Calu3 (cell line): ENCODE measurements at regions not wholly inside any gene's neighbourhood (a gene's known extent, or its start where the extent isn't known, plus 50 kb on each side); places are given as distances from the start of the nearest gene placed in this dataset.
"Not testable (repeated sequence)": the region's sequence is repeated elsewhere in the genome, so short reads cannot be mapped to it uniquely, and the experiment has no call there.

ENCODE experiments used
- BruUV-seq: library from RNA; stranded (reverse); fragments of 400-500 nt; replicated peaks from 2 replicates; lab custom pipeline; 2021; lab: Mats Ljungman, UMichigan
- CTCF ChIA-PET: fragments of 300-600 bp; sonication (Branson Sonifier 250); formaldehyde crosslinking; loops from one replicate; lab custom pipeline; 2022; ENCODE audit warnings: antibody characterized with exemption; lab: Charles Lee
- DNase-seq: peaks from one replicate; pipeline ENCODE4 v3.0.0; 2022
- H3K27ac Mint-ChIP-seq: one replicate; pipeline ENCODE4 v1.8.0; 2022; ENCODE audit warnings: mixed read lengths; ENCODE audit not compliant: unreplicated experiment
- H3K27me3 Mint-ChIP-seq: one replicate; pipeline ENCODE4 v1.8.0; 2022; ENCODE audit warnings: mixed read lengths; ENCODE audit not compliant: unreplicated experiment
- H3K36me3 Mint-ChIP-seq: one replicate; pipeline ENCODE4 v1.8.0; 2022; ENCODE audit warnings: mild to moderate bottlenecking, moderate library complexity, mixed read lengths; ENCODE audit not compliant: insufficient read depth, unreplicated experiment
- H3K4me1 Mint-ChIP-seq: one replicate; pipeline ENCODE4 v1.8.0; 2022; ENCODE audit warnings: mild to moderate bottlenecking, low read depth, mixed read lengths; ENCODE audit not compliant: unreplicated experiment
- H3K4me3 Mint-ChIP-seq: one replicate; pipeline ENCODE4 v1.8.0; 2022; ENCODE audit warnings: mild to moderate bottlenecking, low read depth, moderate library complexity, mixed read lengths; ENCODE audit not compliant: unreplicated experiment
- H3K9me3 Mint-ChIP-seq: one replicate; pipeline ENCODE4 v1.8.0; 2022; ENCODE audit warnings: low read depth, mixed read lengths; ENCODE audit not compliant: unreplicated experiment
- CTCF ChIP-seq: fragments of 200-600 bp; IDR thresholded peaks from one replicate; pipeline ENCODE4 v1.8.0; 2022; ENCODE audit warnings: antibody characterized with exemption; ENCODE audit not compliant: unreplicated experiment
- intact Hi-C: fragments of 100-400 bp; cut with micrococcal nuclease; formaldehyde crosslinking; loops from one replicate; pipeline ENCODE4 v1.10.0; 2022; ENCODE audit not compliant: unreplicated experiment

- H3K27me3 Mint-ChIP-seq = no peaks in the 10 kb centered on the region
- intact Hi-C loops = no loop called here
- H3K4me1 Mint-ChIP-seq = no peaks in the 10 kb centered on the region
- no peak for DNase-seq
- peaks cover 22% of the 10 kb centered on the region for H3K9me3 Mint-ChIP-seq
- H3K36me3 Mint-ChIP-seq = no peaks in the 10 kb centered on the region
- TF ChIP-seq CTCF = no peak
- BruUV-seq = no TSS peak
- H3K27ac Mint-ChIP-seq = no peak overlapping the region
- H3K4me3 Mint-ChIP-seq = no peak overlapping the region
- CTCF ChIA-PET = no interaction called here
These were observed 487.8 kb upstream of the DPP6 start for GRCh38 chr7:153564391-153564790.

GRCh38 chr7:153566324-153566723 is 485.9 kb upstream of the DPP6 start:
- intact Hi-C loops = no loop called here
- Mint-ChIP-seq H3K9me3 (peaks cover 27% of the 10 kb centered on the region), H3K27ac (no peak overlapping the region)

GRCh38 chr7:153567426-153567825 is 484.8 kb upstream of the DPP6 start:
- Mint-ChIP-seq H3K27me3 (no peaks in the 10 kb centered on the region), H3K9me3 (peaks cover 25% of the 10 kb centered on the region)

More at GRCh38 chr7:153566324-153566723, 485.9 kb upstream of the DPP6 start:
- Mint-ChIP-seq H3K4me3 (no peak overlapping the region), H3K36me3 (no peaks in the 10 kb centered on the region), H3K27me3 (no peaks in the 10 kb centered on the region), H3K4me1 (no peaks in the 10 kb centered on the region)
- no peak for DNase-seq
- no TSS peak for BruUV-seq
- no peak for TF ChIP-seq CTCF
- CTCF ChIA-PET = no interaction called here

GRCh38 chr7:153569520-153569919 is 482.7 kb upstream of the DPP6 start:
- intact Hi-C loops, H3K4me1 Mint-ChIP-seq, H3K4me3 Mint-ChIP-seq, DNase-seq, H3K36me3 Mint-ChIP-seq, H3K27ac Mint-ChIP-seq, H3K27me3 Mint-ChIP-seq, BruUV-seq, CTCF ChIA-PET: not testable (repeated sequence)
- peaks cover 32% of the 10 kb centered on the region for H3K9me3 Mint-ChIP-seq

More at GRCh38 chr7:153567426-153567825, 484.8 kb upstream of the DPP6 start:
- no peak for TF ChIP-seq CTCF
- CTCF ChIA-PET = no interaction called here
- H3K36me3 Mint-ChIP-seq = no peaks in the 10 kb centered on the region
- H3K4me3 Mint-ChIP-seq = no peak overlapping the region
- no peak for DNase-seq
- intact Hi-C loops = no loop called here
- no peak overlapping the region for H3K27ac Mint-ChIP-seq
- no TSS peak for BruUV-seq
- H3K4me1 Mint-ChIP-seq = no peaks in the 10 kb centered on the region

- Mint-ChIP-seq H3K36me3 (no peaks in the 10 kb centered on the region), H3K4me3 (no peak overlapping the region), H3K27me3 (no peaks in the 10 kb centered on the region), H3K9me3 (peaks cover 33% of the 10 kb centered on the region), H3K27ac (no peak overlapping the region), H3K4me1 (no peaks in the 10 kb centered on the region)
- CTCF ChIA-PET = no interaction called here
- DNase-seq = no peak
- intact Hi-C loops = no loop called here
- BruUV-seq = no TSS peak
- TF ChIP-seq CTCF = no peak
These were observed 476.1 kb upstream of the DPP6 start for GRCh38 chr7:153576096-153576495.
